Non-pigmented ciliary epithelial cell (primary cell): ENCODE measurements at regions not wholly inside any gene's neighbourhood (a gene's known extent, or its start where the extent isn't known, plus 50 kb on each side); places are given as distances from the start of the nearest gene placed in this dataset.
A peak's percentile ranks its signal among the peaks of the same experiment; 100 is the strongest.
"Not testable (repeated sequence)": the region's sequence is repeated elsewhere in the genome, so short reads cannot be mapped to it uniquely, and the experiment has no call there.

Experiments used
- DNase-seq: peaks from one replicate; pipeline ENCODE4 v3.0.0-alpha.2; 2010; ENCODE audit warnings: low read depth

DNA sequence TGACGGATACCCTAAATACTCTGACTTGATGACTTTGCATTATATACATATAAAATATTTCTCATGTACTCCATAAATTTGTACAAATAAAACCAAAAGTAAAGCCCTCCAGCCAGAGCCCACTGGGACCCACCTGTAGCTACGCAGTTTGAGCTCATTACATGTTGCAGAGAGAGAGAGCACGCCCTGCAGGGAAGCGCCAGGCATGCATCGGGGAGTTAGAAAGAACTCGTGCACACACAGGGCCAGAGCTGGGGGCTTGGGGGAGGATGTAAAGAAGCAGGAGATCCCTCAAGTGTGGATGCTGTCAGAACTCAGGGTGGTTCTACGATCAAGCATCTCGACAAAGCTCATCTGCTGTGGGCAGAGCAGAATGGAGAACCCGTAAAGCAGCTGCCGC lies 178.5 kb upstream of the RTL1 start:
- no peak for DNase-seq

- DNase-seq, result no peak
Observed at GRCh38 chr14:101082436-101083384, 179.2 kb upstream of the RTL1 start.

- no peak for DNase-seq
Observed at GRCh38 chr14:101083564-101084435, 180.3 kb upstream of the RTL1 start.

DNA sequence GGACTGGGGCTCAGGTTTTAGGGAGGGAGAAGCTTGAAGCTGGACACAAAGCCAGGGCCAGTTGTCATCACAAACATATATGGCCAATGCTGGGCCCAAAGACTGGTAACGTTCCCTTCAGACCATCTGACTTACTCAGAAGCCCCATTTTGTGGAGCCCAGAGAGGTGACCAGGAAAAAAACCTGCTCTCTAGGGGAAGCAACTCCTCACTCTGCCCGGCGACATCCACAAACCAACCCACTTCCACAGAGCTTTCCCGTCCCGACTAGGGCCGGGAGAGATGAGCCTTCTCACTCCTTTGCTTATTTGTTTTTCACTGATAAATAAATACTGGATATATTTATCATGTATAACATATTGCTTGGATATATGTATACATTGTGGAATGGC lies 180.9 kb upstream of the RTL1 start:
- no peak for DNase-seq

GRCh38 chr14:101086926-101087325 lies 183.4 kb upstream of the RTL1 start:
- no peak for DNase-seq

- no peak for DNase-seq
Observed at GRCh38 chr14:101087614-101088394, 184.3 kb upstream of the RTL1 start.

GRCh38 chr14:101088395-101088667 lies 184.8 kb upstream of the RTL1 start:
- no peak for DNase-seq

DNA sequence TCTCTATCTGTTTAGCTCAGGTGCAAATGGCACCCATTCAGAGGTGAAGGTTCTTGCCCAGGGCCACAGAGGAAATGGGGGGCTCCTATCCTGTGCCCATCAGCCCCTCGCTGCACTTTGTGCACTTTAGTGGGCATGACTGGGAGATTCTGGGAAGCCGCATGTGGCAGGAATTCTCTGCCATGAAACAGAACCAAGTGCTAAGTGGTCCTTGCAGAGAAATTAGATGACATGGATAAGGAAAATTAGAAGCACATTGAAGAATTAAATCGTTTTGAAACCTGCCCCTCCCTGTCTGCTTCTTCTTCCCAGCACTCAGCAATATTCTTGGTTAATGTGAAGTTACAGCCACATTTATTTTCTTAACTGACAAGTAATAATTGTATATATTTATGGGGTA lies 185.2 kb upstream of the RTL1 start:
- no peak for DNase-seq

- DNase-seq, result not testable (repeated sequence)
Observed at GRCh38 chr14:101090478-101090877, 187.0 kb upstream of the RTL1 start.

DNA sequence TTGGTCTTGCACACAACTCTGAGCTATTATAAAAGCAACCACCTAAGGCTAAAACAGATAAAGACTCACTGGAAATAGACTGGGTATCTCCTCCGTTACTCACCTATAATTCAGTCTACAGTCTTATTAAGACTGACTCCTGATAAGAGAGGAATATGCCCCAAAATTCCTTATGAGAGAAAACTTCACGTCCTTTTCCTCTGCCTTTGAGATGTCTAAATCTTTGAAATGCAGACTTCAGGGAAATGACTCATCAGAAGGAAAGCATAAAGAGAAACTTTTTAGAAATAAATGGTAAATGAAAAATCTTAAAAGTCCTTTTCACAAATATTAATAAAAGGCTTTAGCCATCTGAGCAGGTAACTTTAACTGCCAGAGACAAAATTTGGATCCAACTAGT lies 187.5 kb upstream of the RTL1 start:
- no peak for DNase-seq

DNA sequence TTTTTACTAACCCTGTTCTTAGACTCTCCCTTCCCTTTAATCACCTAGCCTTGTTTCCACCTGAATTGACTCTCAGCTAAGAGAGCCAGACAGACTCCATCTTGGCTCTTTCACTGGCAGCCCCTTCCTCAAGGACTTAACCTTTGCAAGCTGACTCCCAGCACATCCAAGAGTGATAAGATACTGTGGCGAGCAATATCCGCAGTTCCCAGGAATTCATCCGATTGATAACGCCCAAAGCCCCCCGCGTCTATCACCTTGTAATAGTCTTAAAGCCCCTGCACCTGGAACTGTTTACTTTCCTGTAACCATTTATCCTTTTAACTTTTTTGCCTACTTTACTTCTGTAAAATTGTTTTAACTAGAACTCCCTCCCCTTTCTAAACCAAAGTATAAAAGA lies 191.4 kb upstream of the RTL1 start:
- DNase-seq, result not testable (repeated sequence)

- DNase-seq, result no peak
Observed at GRCh38 chr14:101096551-101096950, 193.0 kb upstream of the RTL1 start.

GRCh38 chr14:101097109-101097793 lies 193.7 kb upstream of the RTL1 start:
- DNase-seq, result no peak

GRCh38 chr14:101098177-101098576 lies 194.7 kb upstream of the RTL1 start:
- no peak for DNase-seq

- peak; percentile 43 for DNase-seq
Observed at GRCh38 chr14:101098641-101099040, 195.1 kb upstream of the RTL1 start.

DNA sequence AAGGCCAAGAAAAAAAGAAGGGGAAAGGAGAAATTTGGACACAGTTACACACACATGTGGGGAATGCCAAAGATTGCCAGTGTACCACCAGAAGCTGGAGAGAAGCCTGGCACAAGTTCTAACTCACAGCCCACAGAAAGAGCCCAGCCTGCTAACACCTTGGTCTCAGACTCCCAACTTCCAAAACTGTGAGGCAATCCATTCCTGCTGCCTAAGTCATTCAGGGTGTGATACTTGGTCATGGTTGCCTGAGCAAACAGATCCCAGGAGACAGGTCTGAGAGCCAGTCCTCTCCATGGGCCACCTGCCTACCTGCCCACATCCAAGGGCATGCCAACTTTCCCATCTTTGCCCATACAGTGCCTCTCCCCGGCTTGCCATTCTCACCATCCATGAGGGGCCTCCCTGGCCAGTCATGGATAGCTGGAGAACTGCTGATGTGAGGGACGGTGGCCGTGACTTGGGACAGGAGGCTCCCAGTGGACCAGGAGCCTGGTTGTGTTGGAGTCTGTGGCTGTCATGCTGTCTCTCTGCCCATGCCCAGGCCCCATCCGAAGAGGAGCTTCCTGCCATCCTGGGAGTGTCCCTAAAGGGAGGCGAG lies 198.0 kb upstream of the RTL1 start:
- no peak for DNase-seq

DNA sequence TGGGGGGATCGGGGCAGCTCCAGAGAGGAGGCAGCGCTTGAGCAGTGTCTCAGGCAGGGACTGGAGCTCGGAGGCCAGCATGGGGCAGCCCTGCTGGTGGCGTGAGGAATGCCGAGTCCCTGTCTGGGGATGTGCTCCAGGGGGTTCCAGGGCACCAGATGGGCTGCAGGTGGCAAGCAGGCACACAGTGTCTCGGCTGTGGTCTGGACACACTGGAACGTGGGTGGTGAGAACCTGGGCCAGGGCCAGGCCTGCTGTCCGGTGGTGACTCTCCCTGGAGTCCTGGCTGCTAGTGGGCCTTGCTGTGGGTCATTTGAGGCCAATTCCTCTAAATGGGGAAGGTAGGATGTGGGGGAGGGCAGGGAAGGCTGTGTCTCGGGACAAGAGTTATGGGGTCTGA lies 199.4 kb upstream of the RTL1 start:
- DNase-seq, result no peak

GRCh38 chr14:101103321-101103901 lies 199.9 kb upstream of the RTL1 start:
- no peak for DNase-seq

DNA sequence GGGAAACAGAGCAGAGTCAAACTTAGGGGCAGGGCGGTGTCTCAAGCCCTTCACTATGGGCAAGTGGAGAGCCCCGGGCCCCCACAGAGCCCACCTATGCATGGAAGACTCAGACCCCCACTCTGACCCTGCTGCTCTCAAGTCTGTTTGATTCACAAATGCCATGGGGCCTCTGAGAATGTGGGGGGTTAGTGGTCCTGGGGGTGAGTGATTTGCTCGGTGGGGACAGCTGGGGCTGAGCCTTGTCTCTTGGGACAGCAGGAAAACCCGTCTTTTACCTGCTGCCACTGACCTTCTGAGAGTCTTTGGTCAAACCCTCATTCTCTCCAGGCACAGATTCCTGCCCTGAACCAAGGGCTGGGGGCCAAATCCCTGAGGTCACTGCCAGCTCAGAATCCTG lies 201.0 kb upstream of the RTL1 start:
- no peak for DNase-seq

DNA sequence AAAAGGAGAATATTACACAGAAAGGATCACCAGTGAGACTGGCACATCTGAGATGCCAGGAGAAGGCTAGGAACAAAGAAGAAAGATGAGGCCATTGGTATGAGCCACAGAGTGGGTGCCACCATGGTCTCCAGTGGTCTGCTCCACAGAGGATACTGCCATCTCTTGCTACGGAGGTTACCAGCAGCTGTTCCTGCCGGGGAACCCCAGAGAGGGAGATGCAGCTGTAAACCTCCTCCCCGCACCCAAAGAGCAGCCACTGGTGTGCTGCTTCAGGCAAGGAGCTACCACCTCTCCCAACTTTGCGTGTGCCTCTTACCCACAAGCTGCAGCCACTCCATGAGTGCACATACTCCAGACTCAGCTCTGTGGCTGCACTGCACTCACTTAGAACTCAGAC lies 201.5 kb upstream of the RTL1 start:
- DNase-seq, result no peak
